ENCODE measurements at regions not wholly inside any gene's neighbourhood (a gene's known extent, or its start where the extent isn't known, plus 50 kb on each side); places are given as distances from the start of the nearest gene placed in this dataset.

- Histone ChIP-seq H2AFZ (ENCODE audit: low read depth, low read length) (no peak overlapping the region), H3K27me3 (ENCODE audit: control insufficient read depth in 2 of 2, insufficient read depth in 2 of 2, low read length in 2 of 2) (no peaks in the 10 kb centered on the region), H3K4me2 (ENCODE audit: insufficient read depth, low read length) (no peak overlapping the region), H3K27ac (ENCODE audit: extremely low read depth, low read depth, low read length) (no peak overlapping the region), H3K9me3 (replicated peaks; ENCODE audit: control insufficient read depth, insufficient read depth, low read depth, low read length) (peaks cover 2% of the 10 kb centered on the region; the same call in 1 of the 2 replicates), H3K36me3 (ENCODE audit: control insufficient read depth, insufficient read depth, low read length) (no peaks in the 10 kb centered on the region), H3K4me1 (replicated peaks in 1 of 2; ENCODE audit: control insufficient read depth in 2 of 2, insufficient read depth in 2 of 2, low read length in 2 of 2) (no peaks in the 10 kb centered on the region), H3K9ac (ENCODE audit: insufficient read depth in 1 of 2, low read depth in 2 of 2, low read length in 2 of 2) (no peak overlapping the region), H3K9me1 (ENCODE audit: control insufficient read depth, insufficient read depth, low read length) (no peaks in the 10 kb centered on the region), H3K4me3 (no peak overlapping the region), H4K20me1 (replicated peaks; ENCODE audit: control insufficient read depth, insufficient read depth, low read length) (no peaks in the 10 kb centered on the region), H3K79me2 (ENCODE audit: control insufficient read depth, insufficient read depth, low read length) (no peaks in the 10 kb centered on the region)
- no peak for FAIRE-seq
- POLR2A ChIA-PET: interaction anchor here (0.6 kb wide), 1 partner anchor 1757 kb away, joined by 3 read pairs; no protein-coding TSS in a partner anchor
- CTCF ChIA-PET (ENCODE audit: low intra/inter-chr PET ratio): no interaction called here
- 5% methylated on average over 3 of the region's 3 CpGs for WGBS (ENCODE audit: insufficient coverage, low coverage, missing lambda C conversion rate)
- BruUV-seq (replicated peaks): no TSS peak
- in situ Hi-C loops (cut with MboI): no loop called here
- intact Hi-C loops (cut with micrococcal nuclease): no loop called here
- ATAC-seq: no peak
- no peak for DNase-seq (ENCODE audit: extremely low read depth in 1 of 4, low spot score in 3 of 4)
- no peak for TF ChIP-seq RBM39 (optimal IDR thresholded peaks at IDR 0.05; ENCODE audit: low read depth, low read length)
- TF ChIP-seq DNMT1 (IDR thresholded peaks at IDR 0.05): no peak
- TF ChIP-seq U2AF1 (optimal IDR thresholded peaks at IDR 0.05; ENCODE audit: low read depth, low read length): no peak
- TF ChIP-seq ZBTB1 (CRISPR knock-in tag; IDR thresholded peaks at IDR 0.05; ENCODE audit: borderline replicate concordance, low read depth): no peak
- TF ChIP-seq NR2C2 (CRISPR knock-in tag; IDR thresholded peaks at IDR 0.05): no peak
- no peak for TF ChIP-seq NR2C2 (tag; IDR thresholded peaks at IDR 0.05)
- no peak for TF ChIP-seq BACH1 (tag; IDR thresholded peaks at IDR 0.05)
- TF ChIP-seq ZNF639 (CRISPR knock-in tag; conservative IDR thresholded peaks at IDR 0.05 in 1 of 2, IDR thresholded peaks at IDR 0.05 in 1 of 2): no peak
- TF ChIP-seq ZNF277 (CRISPR knock-in tag; IDR thresholded peaks at IDR 0.05; ENCODE audit: borderline replicate concordance): no peak
- no peak for TF ChIP-seq HDAC3 (IDR thresholded peaks at IDR 0.05; ENCODE audit: borderline replicate concordance, partially characterized antibody)
- no peak for TF ChIP-seq ZNF143 (CRISPR knock-in tag; IDR thresholded peaks at IDR 0.05)
- TF ChIP-seq CTBP1 (IDR thresholded peaks at IDR 0.05; ENCODE audit: borderline replicate concordance): no peak
- TF ChIP-seq, protein P1, sequence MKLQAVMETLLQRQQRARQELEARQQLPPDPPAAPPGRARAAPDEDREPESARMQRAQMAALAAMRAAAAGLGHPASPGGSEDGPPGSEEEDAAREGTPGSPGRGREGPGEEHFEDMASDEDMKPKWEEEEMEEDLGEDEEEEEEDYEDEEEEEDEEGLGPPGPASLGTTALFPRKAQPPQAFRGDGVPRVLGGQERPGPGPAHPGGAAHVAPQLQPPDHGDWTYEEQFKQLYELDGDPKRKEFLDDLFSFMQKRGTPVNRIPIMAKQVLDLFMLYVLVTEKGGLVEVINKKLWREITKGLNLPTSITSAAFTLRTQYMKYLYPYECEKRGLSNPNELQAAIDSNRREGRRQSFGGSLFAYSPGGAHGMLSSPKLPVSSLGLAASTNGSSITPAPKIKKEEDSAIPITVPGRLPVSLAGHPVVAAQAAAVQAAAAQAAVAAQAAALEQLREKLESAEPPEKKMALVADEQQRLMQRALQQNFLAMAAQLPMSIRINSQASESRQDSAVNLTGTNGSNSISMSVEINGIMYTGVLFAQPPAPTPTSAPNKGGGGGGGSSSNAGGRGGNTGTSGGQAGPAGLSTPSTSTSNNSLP (IDR thresholded peaks at IDR 0.05; ENCODE audit: borderline replicate concordance, low read depth, low read length): no peak
- TF ChIP-seq NR4A1 (CRISPR knock-in tag; IDR thresholded peaks at IDR 0.05): no peak
- TF ChIP-seq NR4A1 (tag; IDR thresholded peaks at IDR 0.05): no peak
- TF ChIP-seq ETV1 (tag; conservative IDR thresholded peaks at IDR 0.05; ENCODE audit: low read depth): no peak
- no peak for TF ChIP-seq ZNF431 (CRISPR knock-in tag; IDR thresholded peaks at IDR 0.05)
- TF ChIP-seq FOXA1 (IDR thresholded peaks at IDR 0.05; ENCODE audit: borderline replicate concordance): no peak
- no peak for TF ChIP-seq SRSF7 (optimal IDR thresholded peaks at IDR 0.05; ENCODE audit: low read depth, low read length)
- TF ChIP-seq ZNF140 (CRISPR knock-in tag; IDR thresholded peaks at IDR 0.05): no peak
Observed at GRCh38 chr6:66638518-66638917, 931.5 kb upstream of the EYS start.

All from K562 (cell line).